Hepatocyte (in vitro differentiated cells): ENCODE measurements at regions not wholly inside any gene's neighbourhood (a gene's known extent, or its start where the extent isn't known, plus 50 kb on each side); places are given as distances from the start of the nearest gene placed in this dataset.

Experiments
- DNase-seq: peaks from one replicate; pipeline ENCODE4 v3.0.0-alpha.2; 2016; ENCODE audit warnings: low spot score
- H2AFZ ChIP-seq: fragments of 200-600 bp; sonication (generic); 2 replicates; pipeline ENCODE4 v1.6.0; 2016; ENCODE audit warnings: antibody characterized with exemption, mild to moderate bottlenecking
- H3K27ac ChIP-seq: fragments of 200-600 bp; sonication (generic); 2 replicates; pipeline ENCODE4 v1.5.1; 2016; ENCODE audit warnings: mild to moderate bottlenecking
- H3K27me3 ChIP-seq: fragments of 200-600 bp; sonication (generic); 2 replicates; pipeline ENCODE4 v1.6.1; 2016
- H3K36me3 ChIP-seq: fragments of 200-600 bp; sonication (generic); replicated peaks from 2 replicates; pipeline ENCODE4 v1.5.1; 2016; ENCODE audit warnings: low read depth; ENCODE audit not compliant: insufficient read depth
- H3K4me1 ChIP-seq: fragments of 200-600 bp; sonication (generic); 2 replicates; pipeline ENCODE4 v1.5.1; 2016; ENCODE audit warnings: mild to moderate bottlenecking, moderate library complexity; ENCODE audit not compliant: insufficient read depth
- H3K4me2 ChIP-seq: fragments of 200-600 bp; sonication (generic); 2 replicates; pipeline ENCODE4 v1.6.0; 2016
- H3K4me3 ChIP-seq: fragments of 200-600 bp; sonication (generic); 2 replicates; pipeline ENCODE4 v1.5.1; 2016; ENCODE audit warnings: mild to moderate bottlenecking
- H3K79me2 ChIP-seq: fragments of 200-600 bp; sonication (generic); 2 replicates; pipeline ENCODE4 v1.6.0; 2017; ENCODE audit warnings: mild to moderate bottlenecking
- H3K9me2 ChIP-seq: fragments of 200-600 bp; sonication (generic); replicated peaks from 2 replicates; pipeline ENCODE4 v1.6.0; 2017; ENCODE audit warnings: mild to moderate bottlenecking; ENCODE audit not compliant: insufficient read depth
- H3K9me3 ChIP-seq: fragments of 200-600 bp; sonication (generic); 2 replicates; pipeline ENCODE4 v1.5.1; 2016; ENCODE audit warnings: low read depth, mild to moderate bottlenecking
- H4K20me1 ChIP-seq: fragments of 200-600 bp; sonication (generic); 2 replicates; pipeline ENCODE4 v1.6.0; 2016; ENCODE audit warnings: mild to moderate bottlenecking; ENCODE audit not compliant: insufficient read depth, poor library complexity, severe bottlenecking
- EZH2 ChIP-seq: fragments of 200-600 bp; sonication (generic); IDR thresholded peaks from 2 replicates; pipeline ENCODE4 v1.6.1; 2016; ENCODE audit warnings: antibody characterized with exemption, mild to moderate bottlenecking, borderline replicate concordance
- EZH2phosphoT487 ChIP-seq: fragments of 200-600 bp; sonication (generic); IDR thresholded peaks from one replicate; pipeline ENCODE4 v1.6.1; 2018; ENCODE audit warnings: antibody characterized with exemption, mild to moderate bottlenecking, low read depth, moderate library complexity; ENCODE audit not compliant: unreplicated experiment, severe bottlenecking
- WGBS: methylation state at CpG from one replicate; pipeline ENCODE4 v1.1.6; 2016; ENCODE audit warnings: low lambda C conversion rate; ENCODE audit errors: missing lambda C conversion rate; 5-methylcytosine and 5-hydroxymethylcytosine counted together
- TF ChIP-seq, protein P1 (sequence below): fragments of 200-600 bp; sonication (generic); IDR thresholded peaks from 2 replicates; pipeline ENCODE4 v1.5.1; 2016; ENCODE audit warnings: antibody characterized with exemption, mild to moderate bottlenecking; ENCODE audit not compliant: poor library complexity

DNA sequence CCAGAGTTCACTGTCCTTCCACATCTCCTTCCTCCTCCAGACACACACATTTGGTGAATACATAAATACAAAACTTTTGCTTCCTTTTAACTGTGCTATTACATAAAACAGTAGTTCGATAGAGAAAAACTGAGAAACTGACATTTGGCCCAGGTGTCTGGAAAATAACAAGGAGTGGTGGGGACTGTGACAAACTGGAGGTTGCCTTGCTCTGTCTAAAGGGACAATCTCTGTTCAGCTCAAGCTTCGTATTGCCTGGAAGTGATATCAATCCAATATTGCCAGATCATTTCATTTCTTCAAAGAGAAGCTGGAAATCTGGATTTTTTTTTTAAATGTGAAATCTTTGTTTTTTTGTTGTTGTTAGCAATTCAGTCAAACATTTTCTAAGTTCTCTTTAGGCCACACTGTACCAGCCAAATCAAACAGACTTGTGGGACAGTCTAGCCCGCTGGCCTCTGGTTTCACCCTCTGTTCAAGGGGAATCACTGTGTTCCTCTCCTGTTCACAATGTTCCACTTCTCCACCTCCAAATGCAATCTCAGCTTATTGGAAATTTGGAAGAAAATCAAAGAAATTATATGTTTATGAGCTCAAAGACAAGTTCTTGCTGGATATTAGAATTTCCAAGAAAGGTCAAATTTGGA lies 612.5 kb downstream of the KIF4B start:
- Histone ChIP-seq H3K4me2 (no peak overlapping the region), H3K27me3 (no peaks in the 10 kb centered on the region), H4K20me1 (no peaks in the 10 kb centered on the region), H3K9me3 (no peaks in the 10 kb centered on the region), H3K36me3 (no peaks in the 10 kb centered on the region), H3K27ac (no peak overlapping the region), H2AFZ (no peak overlapping the region), H3K4me1 (no peaks in the 10 kb centered on the region), H3K79me2 (no peaks in the 10 kb centered on the region), H3K9me2 (no peaks in the 10 kb centered on the region), H3K4me3 (no peak overlapping the region)
- 86% methylated on average over 3 of the region's 3 CpGs for WGBS
- no peak for DNase-seq
- TF ChIP-seq, protein P1, sequence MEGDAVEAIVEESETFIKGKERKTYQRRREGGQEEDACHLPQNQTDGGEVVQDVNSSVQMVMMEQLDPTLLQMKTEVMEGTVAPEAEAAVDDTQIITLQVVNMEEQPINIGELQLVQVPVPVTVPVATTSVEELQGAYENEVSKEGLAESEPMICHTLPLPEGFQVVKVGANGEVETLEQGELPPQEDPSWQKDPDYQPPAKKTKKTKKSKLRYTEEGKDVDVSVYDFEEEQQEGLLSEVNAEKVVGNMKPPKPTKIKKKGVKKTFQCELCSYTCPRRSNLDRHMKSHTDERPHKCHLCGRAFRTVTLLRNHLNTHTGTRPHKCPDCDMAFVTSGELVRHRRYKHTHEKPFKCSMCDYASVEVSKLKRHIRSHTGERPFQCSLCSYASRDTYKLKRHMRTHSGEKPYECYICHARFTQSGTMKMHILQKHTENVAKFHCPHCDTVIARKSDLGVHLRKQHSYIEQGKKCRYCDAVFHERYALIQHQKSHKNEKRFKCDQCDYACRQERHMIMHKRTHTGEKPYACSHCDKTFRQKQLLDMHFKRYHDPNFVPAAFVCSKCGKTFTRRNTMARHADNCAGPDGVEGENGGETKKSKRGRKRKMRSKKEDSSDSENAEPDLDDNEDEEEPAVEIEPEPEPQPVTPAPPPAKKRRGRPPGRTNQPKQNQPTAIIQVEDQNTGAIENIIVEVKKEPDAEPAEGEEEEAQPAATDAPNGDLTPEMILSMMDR = no peak
- TF ChIP-seq EZH2 = no peak

DNA sequence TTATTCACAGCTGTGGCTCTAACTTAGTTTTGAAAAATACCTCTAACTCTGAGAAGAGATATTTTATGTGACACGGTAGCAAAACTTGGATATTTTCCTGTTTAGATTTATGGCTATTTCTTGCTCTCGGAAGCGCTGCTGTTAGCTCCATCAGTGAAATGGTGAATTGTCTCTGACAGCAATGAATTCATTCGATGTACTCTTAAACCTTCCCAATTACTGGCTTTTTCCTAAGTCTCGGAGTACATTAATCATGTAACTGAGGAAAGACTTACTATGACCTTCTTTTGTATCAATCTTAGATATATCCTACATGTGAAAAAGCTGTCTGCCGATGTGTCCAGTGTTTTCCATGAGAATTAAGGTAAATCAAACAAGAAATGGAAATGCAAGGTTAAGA lies 613.0 kb downstream of the KIF4B start:
- DNase-seq = no peak
- TF ChIP-seq EZH2 (no peak), EZH2phosphoT487 (no peak)
- TF ChIP-seq, protein P1 = no peak
- no peaks in the 10 kb centered on the region for H3K27me3 ChIP-seq
- no peaks in the 10 kb centered on the region for H3K9me3 ChIP-seq
- WGBS = 92% methylated on average over 6 of the region's 6 CpGs
- no peak overlapping the region for H2AFZ ChIP-seq
- no peaks in the 10 kb centered on the region for H3K4me1 ChIP-seq
- H3K4me2 ChIP-seq = no peak overlapping the region
- H3K36me3 ChIP-seq = no peaks in the 10 kb centered on the region
- no peak overlapping the region for H3K27ac ChIP-seq
- no peaks in the 10 kb centered on the region for H4K20me1 ChIP-seq
- H3K79me2 ChIP-seq = no peaks in the 10 kb centered on the region
- no peaks in the 10 kb centered on the region for H3K9me2 ChIP-seq
- H3K4me3 ChIP-seq = no peak overlapping the region

DNA sequence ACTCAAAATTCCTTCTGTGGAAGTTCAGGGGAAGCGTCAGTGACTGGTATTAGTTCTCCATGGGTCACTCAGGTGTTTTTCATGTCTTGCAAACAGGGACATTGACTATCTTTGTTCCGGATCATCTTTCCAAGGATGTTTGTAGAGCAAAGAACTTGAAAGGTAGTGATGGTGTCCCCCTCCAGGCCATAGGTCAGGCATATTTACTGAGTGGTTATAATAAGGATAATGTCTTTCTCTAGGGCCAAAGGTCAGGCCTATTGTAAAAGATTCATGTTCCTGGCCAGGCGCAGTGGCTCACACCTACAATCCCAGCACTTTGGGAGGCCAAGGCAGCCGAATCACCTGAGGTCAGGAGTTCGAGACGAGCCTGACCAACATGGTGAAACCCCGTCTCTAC lies 614.8 kb downstream of the KIF4B start:
- no peaks in the 10 kb centered on the region for H3K9me2 ChIP-seq
- H3K27me3 ChIP-seq = no peaks in the 10 kb centered on the region
- 88% methylated on average over 7 of the region's 7 CpGs for WGBS
- no peak for TF ChIP-seq EZH2phosphoT487
- TF ChIP-seq, protein P1 = no peak
- TF ChIP-seq EZH2 = no peak
- no peak for DNase-seq
- no peak overlapping the region for H3K27ac ChIP-seq
- H3K4me1 ChIP-seq = no peaks in the 10 kb centered on the region
- no peaks in the 10 kb centered on the region for H4K20me1 ChIP-seq
- no peak overlapping the region for H3K4me3 ChIP-seq
- H3K79me2 ChIP-seq = no peaks in the 10 kb centered on the region
- H3K9me3 ChIP-seq = no peaks in the 10 kb centered on the region
- no peaks in the 10 kb centered on the region for H3K36me3 ChIP-seq
- no peak overlapping the region for H3K4me2 ChIP-seq
- H2AFZ ChIP-seq = no peak overlapping the region

DNA sequence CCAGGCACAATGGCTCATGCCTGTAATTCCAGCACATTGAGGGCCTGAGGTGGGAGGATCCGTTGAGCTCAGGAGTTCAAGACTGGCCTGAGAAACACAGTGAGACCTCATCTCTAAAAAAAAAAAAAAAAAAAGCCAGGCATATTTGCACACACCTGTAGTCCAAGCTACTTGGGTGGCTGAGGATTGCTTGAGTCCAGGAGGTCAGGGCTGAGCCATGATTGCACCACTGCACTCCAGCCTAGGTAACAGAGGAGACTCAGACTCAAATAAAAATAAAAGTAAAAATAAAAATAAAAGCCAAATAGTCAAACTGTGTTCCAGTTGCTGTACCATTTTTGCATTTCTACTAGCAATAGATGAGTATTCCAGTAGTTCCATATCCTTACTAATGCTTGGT lies 616.0 kb downstream of the KIF4B start:
- WGBS = 94% methylated on average over 1 of the region's 1 CpG
- no peak overlapping the region for H3K27ac ChIP-seq
- no peaks in the 10 kb centered on the region for H3K4me1 ChIP-seq
- TF ChIP-seq, protein P1 = no peak
- no peaks in the 10 kb centered on the region for H3K27me3 ChIP-seq
- no peaks in the 10 kb centered on the region for H3K79me2 ChIP-seq
- H3K36me3 ChIP-seq = no peaks in the 10 kb centered on the region
- no peak overlapping the region for H2AFZ ChIP-seq
- no peak for DNase-seq
- H4K20me1 ChIP-seq = no peaks in the 10 kb centered on the region
- no peak overlapping the region for H3K4me3 ChIP-seq
- no peak overlapping the region for H3K4me2 ChIP-seq
- H3K9me2 ChIP-seq = no peaks in the 10 kb centered on the region
- no peaks in the 10 kb centered on the region for H3K9me3 ChIP-seq
